ENCODE measurements at regions not wholly inside any gene's neighbourhood (a gene's known extent, or its start where the extent isn't known, plus 50 kb on each side); places are given as distances from the start of the nearest gene placed in this dataset.

- TF ChIP-seq POLR2A (IDR thresholded peaks at IDR 0.05) (no peak), CTCF (IDR thresholded peaks at IDR 0.05) (no peak)
Observed at GRCh38 chr19:31118287-31118955, 230.8 kb downstream of the TSHZ3 start.

Measured in tibial nerve (tissue), 3 donors.